Peyer's patch (tissue), 4 donors: ENCODE measurements at regions not wholly inside any gene's neighbourhood (a gene's known extent, or its start where the extent isn't known, plus 50 kb on each side); places are given as distances from the start of the nearest gene placed in this dataset.

Experiments used
- CTCF ChIP-seq, 6 experiments: fragments of 450-650 bp in 4 of 6; fragments of 200-600 bp in 2 of 6; sonication (generic) in 1 of 6; IDR thresholded peaks; one replicate each; pipeline ENCODE4 v1.5.1; 2017 to 2019; ENCODE audit warnings: antibody characterized with exemption in 6 of 6, mild to moderate bottlenecking in 3 of 6, moderate library complexity in 1 of 6
- POLR2A ChIP-seq, 2 donors: fragments of 450-650 bp; IDR thresholded peaks; one replicate each; pipeline ENCODE4 v1.5.1; 2017; ENCODE audit warnings: antibody characterized with exemption in 2 of 2, mild to moderate bottlenecking in 2 of 2, moderate library complexity in 2 of 2

GRCh38 chr15:58327958-58328357 lies 103.8 kb upstream of the LIPC start:
- TF ChIP-seq CTCF (IDR thresholded peaks at IDR 0.05): no peak
- no peak for TF ChIP-seq POLR2A (IDR thresholded peaks at IDR 0.05)
